Panc1 (cell line): ENCODE measurements at regions not wholly inside any gene's neighbourhood (a gene's known extent, or its start where the extent isn't known, plus 50 kb on each side); places are given as distances from the start of the nearest gene placed in this dataset.

Experiments used
- ATAC-seq: fragments of 200-7000 bp; cut with Tn5 transposase; 2 replicates; pipeline ENCODE4 v1.9.1; 2020; ENCODE audit warnings: mild to moderate bottlenecking, moderate library complexity
- BruUV-seq: library from RNA; stranded (reverse); fragments of 400-500 nt; replicated peaks from 2 replicates; lab custom pipeline; 2021; lab: Mats Ljungman, UMichigan
- CTCF ChIA-PET: fragments of 300-600 bp; sonication (Branson Sonifier 250); formaldehyde crosslinking; loops from one replicate; lab custom pipeline; 2022; ENCODE audit warnings: antibody characterized with exemption; lab: Charles Lee
- POLR2A ChIA-PET: fragments of 300-600 bp; sonication (Branson Sonifier 250); formaldehyde crosslinking; loops from one replicate; lab custom pipeline; 2022; ENCODE audit warnings: antibody characterized with exemption; lab: Charles Lee
- DNase-seq: peaks from one replicate; pipeline ENCODE4 v3.0.0-alpha.2; 2010; ENCODE audit warnings: low read depth, low spot score
- H3K27ac ChIP-seq: 2 replicates; pipeline ENCODE4 v1.5.1; 2011; ENCODE audit warnings: mild to moderate bottlenecking, low read length, inconsistent platforms
- H3K27me3 ChIP-seq: fragments of 200-500 bp; sonication (Bioruptor generic); 2 replicates; pipeline ENCODE4 v1.6.0; 2014; ENCODE audit warnings: low read length, inconsistent platforms; ENCODE audit not compliant: control insufficient read depth, insufficient read depth
- H3K36me3 ChIP-seq: fragments of 200-500 bp; sonication (Bioruptor generic); 2 replicates; pipeline ENCODE4 v1.5.1; 2014; ENCODE audit warnings: inconsistent platforms, mild to moderate bottlenecking, low read length, moderate library complexity; ENCODE audit not compliant: control insufficient read depth, insufficient read depth
- H3K4me1 ChIP-seq: 2 replicates; pipeline ENCODE4 v1.5.1; 2011; ENCODE audit warnings: inconsistent platforms, mild to moderate bottlenecking, low read length, moderate library complexity; ENCODE audit not compliant: control insufficient read depth, insufficient read depth
- H3K4me3 ChIP-seq, 2 experiments: 2 replicates each; pipeline ENCODE4 v1.5.1; 2011 to 2012; ENCODE audit warnings: low read depth in 2 of 2, low read length in 2 of 2, mild to moderate bottlenecking in 2 of 2, inconsistent platforms in 1 of 2, moderate library complexity in 1 of 2
- H3K9me3 ChIP-seq: fragments of 200-500 bp; sonication (Bioruptor generic); 2 replicates; pipeline ENCODE4 v1.5.1; 2014; ENCODE audit warnings: low read depth, mild to moderate bottlenecking, inconsistent platforms, low read length, moderate library complexity; ENCODE audit not compliant: control insufficient read depth, insufficient read depth
- POLR2AphosphoS5 ChIP-seq: IDR thresholded peaks from 2 replicates; pipeline ENCODE4 v1.6.1; 2012; ENCODE audit warnings: mild to moderate bottlenecking, low read depth, low read length, moderate library complexity
- SIN3A ChIP-seq: IDR thresholded peaks from 2 replicates; pipeline ENCODE4 v1.6.1; 2012; ENCODE audit warnings: low read depth, mild to moderate bottlenecking, low read length, moderate library complexity, borderline replicate concordance; ENCODE audit not compliant: insufficient read depth
- TCF7L2 ChIP-seq: IDR thresholded peaks from 2 replicates; pipeline ENCODE4 v1.6.1; 2011; ENCODE audit warnings: mild to moderate bottlenecking, low read depth, low read length, inconsistent platforms
- in situ Hi-C: cut with HindIII; loops from 2 replicates; pipeline ENCODE4 v1.10.0; 2016; ENCODE audit warnings: low sequenced_read_pairs, low pct_unique_long_range_greater_than_20kb
- intact Hi-C: fragments of 100-400 bp; cut with micrococcal nuclease; formaldehyde crosslinking; loops from one replicate; pipeline ENCODE4 v1.10.0; 2022; ENCODE audit not compliant: unreplicated experiment
- TF ChIP-seq, protein P1 (sequence below), 2 experiments: IDR thresholded peaks; 2 replicates each; pipeline ENCODE4 v1.6.1; 2011 to 2012; ENCODE audit warnings: low read depth in 2 of 2, control low read depth in 1 of 2, low read length in 1 of 2, mild to moderate bottlenecking in 1 of 2, moderate library complexity in 1 of 2; ENCODE audit not compliant: insufficient read depth in 1 of 2
- TF ChIP-seq, protein P2 (sequence below): fragments of 450-650 bp; IDR thresholded peaks from 2 replicates; pipeline ENCODE4 v1.5.1; 2017; ENCODE audit warnings: mild to moderate bottlenecking

DNA sequence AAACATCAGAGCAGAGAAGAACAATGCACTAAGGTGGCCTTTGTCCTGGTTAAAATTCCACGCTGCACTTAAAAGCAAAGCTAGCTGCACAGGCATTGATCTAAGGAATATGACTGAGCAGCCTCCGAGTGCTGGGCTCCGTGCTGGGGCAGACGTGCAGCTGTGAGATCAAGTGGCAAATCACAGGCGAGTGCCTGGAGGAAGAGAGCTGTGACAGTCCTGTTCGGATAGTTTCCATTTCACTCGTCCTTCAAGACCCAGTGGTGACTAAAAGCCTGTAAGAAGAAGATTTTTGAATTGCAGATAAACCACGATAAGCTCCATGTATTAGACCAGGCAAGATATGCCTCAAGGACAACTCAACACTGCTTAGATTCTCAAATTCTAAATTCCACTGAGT, 247.9 kb downstream of the ANKRD60 start:
- ATAC-seq (no peak; the same call in 1 of the 2 replicates), DNase-seq (no peak)
- ChIA-PET CTCF (no interaction called here), POLR2A (no interaction called here)
- Histone ChIP-seq H3K27ac (no peak overlapping the region), H3K36me3 (no peaks in the 10 kb centered on the region), H3K27me3 (no peaks in the 10 kb centered on the region), H3K4me3 (no peak overlapping the region), H3K4me1 (no peaks in the 10 kb centered on the region), H3K9me3 (no peaks in the 10 kb centered on the region)
- intact Hi-C loops (no loop called here), in situ Hi-C loops (no loop called here)
- no TSS peak for BruUV-seq
- TF ChIP-seq, protein P1, sequence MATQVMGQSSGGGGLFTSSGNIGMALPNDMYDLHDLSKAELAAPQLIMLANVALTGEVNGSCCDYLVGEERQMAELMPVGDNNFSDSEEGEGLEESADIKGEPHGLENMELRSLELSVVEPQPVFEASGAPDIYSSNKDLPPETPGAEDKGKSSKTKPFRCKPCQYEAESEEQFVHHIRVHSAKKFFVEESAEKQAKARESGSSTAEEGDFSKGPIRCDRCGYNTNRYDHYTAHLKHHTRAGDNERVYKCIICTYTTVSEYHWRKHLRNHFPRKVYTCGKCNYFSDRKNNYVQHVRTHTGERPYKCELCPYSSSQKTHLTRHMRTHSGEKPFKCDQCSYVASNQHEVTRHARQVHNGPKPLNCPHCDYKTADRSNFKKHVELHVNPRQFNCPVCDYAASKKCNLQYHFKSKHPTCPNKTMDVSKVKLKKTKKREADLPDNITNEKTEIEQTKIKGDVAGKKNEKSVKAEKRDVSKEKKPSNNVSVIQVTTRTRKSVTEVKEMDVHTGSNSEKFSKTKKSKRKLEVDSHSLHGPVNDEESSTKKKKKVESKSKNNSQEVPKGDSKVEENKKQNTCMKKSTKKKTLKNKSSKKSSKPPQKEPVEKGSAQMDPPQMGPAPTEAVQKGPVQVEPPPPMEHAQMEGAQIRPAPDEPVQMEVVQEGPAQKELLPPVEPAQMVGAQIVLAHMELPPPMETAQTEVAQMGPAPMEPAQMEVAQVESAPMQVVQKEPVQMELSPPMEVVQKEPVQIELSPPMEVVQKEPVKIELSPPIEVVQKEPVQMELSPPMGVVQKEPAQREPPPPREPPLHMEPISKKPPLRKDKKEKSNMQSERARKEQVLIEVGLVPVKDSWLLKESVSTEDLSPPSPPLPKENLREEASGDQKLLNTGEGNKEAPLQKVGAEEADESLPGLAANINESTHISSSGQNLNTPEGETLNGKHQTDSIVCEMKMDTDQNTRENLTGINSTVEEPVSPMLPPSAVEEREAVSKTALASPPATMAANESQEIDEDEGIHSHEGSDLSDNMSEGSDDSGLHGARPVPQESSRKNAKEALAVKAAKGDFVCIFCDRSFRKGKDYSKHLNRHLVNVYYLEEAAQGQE (IDR thresholded peaks at IDR 0.05; ENCODE audit: insufficient read depth in 1 of 2, low read depth in 2 of 2, low read length in 1 of 2): no peak
- TF ChIP-seq SIN3A (no peak), TCF7L2 (no peak), POLR2AphosphoS5 (no peak)
- TF ChIP-seq, protein P2, sequence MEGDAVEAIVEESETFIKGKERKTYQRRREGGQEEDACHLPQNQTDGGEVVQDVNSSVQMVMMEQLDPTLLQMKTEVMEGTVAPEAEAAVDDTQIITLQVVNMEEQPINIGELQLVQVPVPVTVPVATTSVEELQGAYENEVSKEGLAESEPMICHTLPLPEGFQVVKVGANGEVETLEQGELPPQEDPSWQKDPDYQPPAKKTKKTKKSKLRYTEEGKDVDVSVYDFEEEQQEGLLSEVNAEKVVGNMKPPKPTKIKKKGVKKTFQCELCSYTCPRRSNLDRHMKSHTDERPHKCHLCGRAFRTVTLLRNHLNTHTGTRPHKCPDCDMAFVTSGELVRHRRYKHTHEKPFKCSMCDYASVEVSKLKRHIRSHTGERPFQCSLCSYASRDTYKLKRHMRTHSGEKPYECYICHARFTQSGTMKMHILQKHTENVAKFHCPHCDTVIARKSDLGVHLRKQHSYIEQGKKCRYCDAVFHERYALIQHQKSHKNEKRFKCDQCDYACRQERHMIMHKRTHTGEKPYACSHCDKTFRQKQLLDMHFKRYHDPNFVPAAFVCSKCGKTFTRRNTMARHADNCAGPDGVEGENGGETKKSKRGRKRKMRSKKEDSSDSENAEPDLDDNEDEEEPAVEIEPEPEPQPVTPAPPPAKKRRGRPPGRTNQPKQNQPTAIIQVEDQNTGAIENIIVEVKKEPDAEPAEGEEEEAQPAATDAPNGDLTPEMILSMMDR: no peak

DNA sequence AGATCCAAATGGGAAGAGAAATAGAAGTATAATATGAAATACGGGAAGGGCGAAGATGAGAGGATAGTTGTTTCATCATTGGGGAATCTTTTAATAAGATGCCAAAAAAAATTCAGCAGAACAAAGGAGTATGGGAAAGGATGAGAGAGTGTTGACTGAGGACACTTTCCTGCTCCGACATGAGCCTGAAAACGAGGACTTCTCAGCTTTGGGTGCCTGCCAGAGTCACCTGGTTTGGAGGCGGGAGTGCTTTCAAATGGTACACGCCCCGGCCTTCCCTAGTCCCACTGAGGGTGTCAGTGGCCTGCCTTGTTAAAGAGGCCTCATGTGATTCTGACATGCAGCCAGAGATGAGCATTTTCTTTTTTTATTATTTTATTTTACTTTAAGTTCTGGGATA, 250.9 kb downstream of the ANKRD60 start:
- POLR2A ChIA-PET: no interaction called here
- in situ Hi-C loops (no loop called here), intact Hi-C loops (no loop called here)
- TF ChIP-seq POLR2AphosphoS5 (no peak), SIN3A (no peak), TCF7L2 (no peak)
- TF ChIP-seq, protein P2: no peak
- TF ChIP-seq, protein P1 (IDR thresholded peaks at IDR 0.05; ENCODE audit: insufficient read depth in 1 of 2, low read depth in 2 of 2, low read length in 1 of 2): no peak
- Histone ChIP-seq H3K27ac (no peak overlapping the region), H3K27me3 (no peaks in the 10 kb centered on the region), H3K4me1 (no peaks in the 10 kb centered on the region), H3K4me3 (no peak overlapping the region), H3K36me3 (no peaks in the 10 kb centered on the region), H3K9me3 (no peaks in the 10 kb centered on the region)
- DNase-seq: no peak
- BruUV-seq: no TSS peak
- ATAC-seq: no peak
- CTCF ChIA-PET: no interaction called here
